SU-DHL-6 (cell line): ENCODE measurements at regions not wholly inside any gene's neighbourhood (a gene's known extent, or its start where the extent isn't known, plus 50 kb on each side); places are given as distances from the start of the nearest gene placed in this dataset.

Experiments
- CTCF ChIP-seq: fragments of 200-600 bp; sonication (generic); IDR thresholded peaks from one replicate; pipeline ENCODE4 v1.5.1; 2017; ENCODE audit warnings: antibody characterized with exemption, mild to moderate bottlenecking, low read length, moderate library complexity; ENCODE audit not compliant: insufficient read depth, poor library complexity, severe bottlenecking
- EZH2phosphoT487 ChIP-seq: fragments of 200-600 bp; sonication (generic), shearing (Covaris generic); conservative IDR thresholded peaks from 2 replicates; pipeline ENCODE4 v1.6.1; 2018; ENCODE audit warnings: mild to moderate bottlenecking, antibody characterized with exemption, low read length, moderate library complexity, mixed read lengths

DNA sequence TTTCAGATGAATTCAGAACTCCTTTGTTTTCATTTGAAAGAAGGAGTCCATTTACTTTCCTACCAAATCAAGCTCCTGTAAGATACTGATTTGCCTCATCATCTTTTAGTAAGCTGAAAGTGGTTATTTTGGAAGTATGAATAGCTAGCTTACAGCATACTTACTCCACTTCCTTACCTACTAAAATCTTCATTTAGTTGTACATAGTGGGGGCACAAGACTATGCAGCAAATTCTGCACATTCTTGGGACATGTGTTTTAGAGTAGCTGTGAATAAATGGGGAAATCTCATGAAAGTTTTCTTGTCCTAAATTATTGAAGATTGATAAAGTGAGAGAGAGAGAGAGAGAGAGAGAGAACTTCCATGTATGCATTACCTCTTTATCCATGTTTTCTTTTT, 256.3 kb downstream of the OGFRL1 start:
- TF ChIP-seq CTCF (no peak), EZH2phosphoT487 (no peak)
